ENCODE measurements at regions not wholly inside any gene's neighbourhood (a gene's known extent, or its start where the extent isn't known, plus 50 kb on each side); places are given as distances from the start of the nearest gene placed in this dataset.

- H3K36me3 ChIP-seq (ENCODE audit: control insufficient read depth in 2 of 2, insufficient read depth in 2 of 2, low read length in 1 of 2), result no peaks in the 10 kb centered on the region
- ATAC-seq (no peak), FAIRE-seq (no peak), DNase-seq (ENCODE audit: low read depth, low spot score) (no peak)
- no peak overlapping the region for H3K4me2 ChIP-seq (ENCODE audit: control insufficient read depth, insufficient read depth)
- no peak overlapping the region for H3K27ac ChIP-seq (ENCODE audit: control insufficient read depth, insufficient read depth)
- intact Hi-C loops (cut with micrococcal nuclease; ENCODE audit: unreplicated experiment) (no loop called here), in situ Hi-C loops (cut with MboI) (no loop called here)
- ChIA-PET SMC1A (ENCODE audit: uncharacterized antibody, unreplicated experiment) (interaction anchor here (1.0 to 1.6 kb wide), 2 partner anchors 9 to 127 kb away, joined by 3 to 5 read pairs; no protein-coding TSS in a partner anchor), POLR2A (interaction anchor here (1.0 kb wide), 1 partner anchor 12 kb away, joined by 3 read pairs; no protein-coding TSS in a partner anchor), CTCF (interaction anchor here (1.0 kb wide), 1 partner anchor 29 kb away, joined by 3 read pairs; no protein-coding TSS in a partner anchor), RAD21 (ENCODE audit: unreplicated experiment) (interaction anchor here (0.6 to 1.2 kb wide), 2 partner anchors 99 to 381 kb away, joined by 3 read pairs; no protein-coding TSS in a partner anchor)
- TF ChIP-seq SIX5 (IDR thresholded peaks at IDR 0.05; ENCODE audit: low read depth, low read length, severe bottlenecking) (no peak), BHLHE40 (IDR thresholded peaks at IDR 0.05; ENCODE audit: borderline replicate concordance in 1 of 2, low read depth in 2 of 2, low read length in 1 of 2) (no peak), MYB (IDR thresholded peaks at IDR 0.05; ENCODE audit: borderline replicate concordance, low read depth, low read length) (no peak), ZNF217 (IDR thresholded peaks at IDR 0.05) (no peak), USF1 (IDR thresholded peaks at IDR 0.05; ENCODE audit: borderline replicate concordance, extremely low read length, insufficient read depth, low read depth, low read length) (no peak), ATF7 (IDR thresholded peaks at IDR 0.05; ENCODE audit: low read depth) (peak; percentile 38; the same call in 1 of the 2 replicates), GABPA (IDR thresholded peaks at IDR 0.05; ENCODE audit: low read depth) (no peak)
- H3K9me3 ChIP-seq (replicated peaks; ENCODE audit: control insufficient read depth, insufficient read depth, low read length), result peaks cover 1% of the 10 kb centered on the region; the same call in 1 of the 3 replicates
- no peaks in the 10 kb centered on the region for H4K20me1 ChIP-seq (ENCODE audit: control insufficient read depth, insufficient read depth)
- no TSS peak for BruUV-seq (replicated peaks)
- no peaks in the 10 kb centered on the region for H3K27me3 ChIP-seq (replicated peaks in 1 of 2; ENCODE audit: control insufficient read depth in 2 of 2, insufficient read depth in 2 of 2, low read length in 1 of 2)
- H2AFZ ChIP-seq (ENCODE audit: control insufficient read depth, low read depth, low read length), result no peak overlapping the region
- H3K4me1 ChIP-seq (ENCODE audit: control insufficient read depth, insufficient read depth, low read length), result 0 out of 2 replicates have a peak, but pooled peaks cover 3% of the 10 kb centered on the region
- H3K9ac ChIP-seq (ENCODE audit: control insufficient read depth, insufficient read depth, low read length), result no peak overlapping the region
- no peaks in the 10 kb centered on the region for H3K79me2 ChIP-seq (ENCODE audit: control insufficient read depth, insufficient read depth, low read length)
- 44% methylated on average over 1 of the region's 1 CpG for WGBS (ENCODE audit: insufficient coverage, insufficient replicate concordance, low lambda C conversion rate, missing lambda C conversion rate)
- H3K4me3 ChIP-seq, result no peak overlapping the region
Observed at GRCh38 chrX:40854242-40854641, 118.9 kb upstream of the MED14 start.
